Peyer's patch (tissue), 4 donors: ENCODE measurements at regions not wholly inside any gene's neighbourhood (a gene's known extent, or its start where the extent isn't known, plus 50 kb on each side); places are given as distances from the start of the nearest gene placed in this dataset.

Experiments used
- CTCF ChIP-seq, 6 experiments: fragments of 450-650 bp in 4 of 6; fragments of 200-600 bp in 2 of 6; sonication (generic) in 1 of 6; IDR thresholded peaks; one replicate each; pipeline ENCODE4 v1.5.1; 2017 to 2019; ENCODE audit warnings: antibody characterized with exemption in 6 of 6, mild to moderate bottlenecking in 3 of 6, moderate library complexity in 1 of 6
- POLR2A ChIP-seq, 2 donors: fragments of 450-650 bp; IDR thresholded peaks; one replicate each; pipeline ENCODE4 v1.5.1; 2017; ENCODE audit warnings: antibody characterized with exemption in 2 of 2, mild to moderate bottlenecking in 2 of 2, moderate library complexity in 2 of 2

- TF ChIP-seq CTCF (IDR thresholded peaks at IDR 0.05) (no peak), POLR2A (IDR thresholded peaks at IDR 0.05) (no peak)
Measured at GRCh38 chr4:111453216-111453615, 692.0 kb upstream of the FAM241A start.
